ENCODE measurements at regions not wholly inside any gene's neighbourhood (a gene's known extent, or its start where the extent isn't known, plus 50 kb on each side); places are given as distances from the start of the nearest gene placed in this dataset.

GRCh38 chr4:17109126-17109525, 210.7 kb upstream of the LDB2 start:
- TF ChIP-seq CTCF (IDR thresholded peaks at IDR 0.05) (no peak), POLR2A (IDR thresholded peaks at IDR 0.05) (no peak)

Measured in body of pancreas (tissue), 4 donors.